H9 (cell line): ENCODE measurements at regions not wholly inside any gene's neighbourhood (a gene's known extent, or its start where the extent isn't known, plus 50 kb on each side); places are given as distances from the start of the nearest gene placed in this dataset.

Source experiments
- DNase-seq: peaks from one replicate; pipeline ENCODE4 v3.0.0-alpha.2; 2017
- H2AFZ ChIP-seq: one replicate; pipeline ENCODE4 v1.6.1; 2013; ENCODE audit warnings: mild to moderate bottlenecking, low read length, control low read depth, moderate library complexity
- H2AK5ac ChIP-seq: 2 replicates; pipeline ENCODE4 v1.6.1; 2013; ENCODE audit warnings: low read length, control low read depth, mixed read lengths; ENCODE audit not compliant: insufficient read length
- H2BK120ac ChIP-seq: one replicate; pipeline ENCODE4 v1.6.1; 2013; ENCODE audit warnings: low read depth, mild to moderate bottlenecking, low read length, control low read depth, inconsistent platforms; ENCODE audit not compliant: poor library complexity, severe bottlenecking
- H2BK12ac ChIP-seq: 2 replicates; pipeline ENCODE4 v1.6.1; 2013; ENCODE audit warnings: low read length, control low read depth, mixed read lengths, low read depth; ENCODE audit not compliant: insufficient read length
- H2BK15ac ChIP-seq: 2 replicates; pipeline ENCODE4 v1.6.1; 2013; ENCODE audit warnings: low read depth, low read length, control low read depth
- H2BK20ac ChIP-seq: one replicate; pipeline ENCODE4 v1.6.1; 2013; ENCODE audit warnings: low read depth, mild to moderate bottlenecking, low read length, control low read depth, inconsistent platforms; ENCODE audit not compliant: poor library complexity, severe bottlenecking
- H2BK5ac ChIP-seq: 2 replicates; pipeline ENCODE4 v1.6.1; 2013; ENCODE audit warnings: low read length, control low read depth, mixed read lengths; ENCODE audit not compliant: insufficient read length
- H3K14ac ChIP-seq: 2 replicates; pipeline ENCODE4 v1.6.1; 2013; ENCODE audit warnings: low read length, control low read depth; ENCODE audit not compliant: insufficient read depth
- H3K18ac ChIP-seq: 2 replicates; pipeline ENCODE4 v1.6.1; 2013; ENCODE audit warnings: low read depth, mild to moderate bottlenecking, mixed read lengths, low read length, control low read depth; ENCODE audit not compliant: insufficient read length
- H3K23ac ChIP-seq: 2 replicates; pipeline ENCODE4 v1.6.1; 2013; ENCODE audit warnings: low read length, control low read depth, mixed read lengths, low read depth; ENCODE audit not compliant: insufficient read length
- H3K23me2 ChIP-seq: 2 replicates; pipeline ENCODE4 v1.6.1; 2013; ENCODE audit warnings: low read depth, mild to moderate bottlenecking, mixed read lengths, low read length, control low read depth; ENCODE audit not compliant: insufficient read length, poor library complexity, severe bottlenecking
- H3K27ac ChIP-seq: 2 replicates; pipeline ENCODE4 v1.5.1; 2013; ENCODE audit warnings: low read length, control low read depth, mixed read lengths, low read depth; ENCODE audit not compliant: insufficient read length
- H3K27me3 ChIP-seq: 2 replicates; pipeline ENCODE4 v1.6.1; 2013; ENCODE audit warnings: low read length, control low read depth, inconsistent platforms; ENCODE audit not compliant: insufficient read depth
- H3K4ac ChIP-seq: 2 replicates; pipeline ENCODE4 v1.6.1; 2013; ENCODE audit warnings: low read depth, mild to moderate bottlenecking, control low read depth, inconsistent platforms, low read length, moderate library complexity
- H3K4me1 ChIP-seq: 2 replicates; pipeline ENCODE4 v1.6.1; 2013; ENCODE audit warnings: low read length, control low read depth, inconsistent platforms; ENCODE audit not compliant: insufficient read depth
- H3K4me2 ChIP-seq: 2 replicates; pipeline ENCODE4 v1.6.1; 2013; ENCODE audit warnings: low read length, control low read depth, mixed read lengths; ENCODE audit not compliant: insufficient read length, insufficient read depth
- H3K56ac ChIP-seq: 2 replicates; pipeline ENCODE4 v1.6.1; 2013; ENCODE audit warnings: low read depth, mild to moderate bottlenecking, mixed read lengths, low read length, control low read depth; ENCODE audit not compliant: insufficient read length
- H3K79me1 ChIP-seq: 2 replicates; pipeline ENCODE4 v1.6.1; 2013; ENCODE audit warnings: low read depth, mild to moderate bottlenecking, moderate library complexity, low read length, control low read depth, inconsistent platforms; ENCODE audit not compliant: insufficient read depth, poor library complexity, severe bottlenecking
- H3K79me2 ChIP-seq: 2 replicates; pipeline ENCODE4 v1.6.1; 2013; ENCODE audit warnings: low read length, control low read depth, inconsistent platforms; ENCODE audit not compliant: insufficient read depth
- H3K9ac ChIP-seq: 2 replicates; pipeline ENCODE4 v1.6.1; 2013; ENCODE audit warnings: low read length, control low read depth, mixed read lengths; ENCODE audit not compliant: insufficient read length; ENCODE audit errors: extremely low read depth
- H3K9me3 ChIP-seq: one replicate; pipeline ENCODE4 v1.6.1; 2013; ENCODE audit warnings: low read depth, low read length, inconsistent platforms; ENCODE audit not compliant: control insufficient read depth
- H3T11ph ChIP-seq: one replicate; pipeline ENCODE4 v1.6.1; 2013; ENCODE audit warnings: mild to moderate bottlenecking, low read length, control low read depth, inconsistent platforms
- H4K20me1 ChIP-seq: one replicate; pipeline ENCODE4 v1.6.1; 2013; ENCODE audit not compliant: control insufficient read depth, insufficient read length, insufficient read depth
- H4K5ac ChIP-seq: 2 replicates; pipeline ENCODE4 v1.6.1; 2013; ENCODE audit warnings: low read depth, mild to moderate bottlenecking, mixed read lengths, low read length, control low read depth; ENCODE audit not compliant: insufficient read length
- H4K8ac ChIP-seq: replicated peaks from 2 replicates; pipeline ENCODE4 v1.6.1; 2013; ENCODE audit warnings: low read length, control low read depth, mixed read lengths, low read depth; ENCODE audit not compliant: insufficient read length
- H4K91ac ChIP-seq: 2 replicates; pipeline ENCODE4 v1.6.1; 2013; ENCODE audit warnings: low read depth, mild to moderate bottlenecking, moderate library complexity, mixed read lengths, low read length, control low read depth; ENCODE audit not compliant: insufficient read length
- H3K27ac Mint-ChIP-seq, 3 experiments: 2 replicates in 2 of 3; 3 replicates in 1 of 3; pipeline ENCODE4 v1.8.0; 2020 to 2021; ENCODE audit warnings: mixed read lengths in 3 of 3, mild to moderate bottlenecking in 1 of 3, moderate library complexity in 1 of 3
- H3K27me3 Mint-ChIP-seq: 2 replicates; pipeline ENCODE4 v1.8.0; 2021; ENCODE audit warnings: low read depth, mild to moderate bottlenecking, moderate library complexity, mixed read lengths
- H3K36me3 Mint-ChIP-seq, 3 experiments: 2 replicates in 2 of 3; 3 replicates in 1 of 3; pipeline ENCODE4 v1.8.0; 2020 to 2021; ENCODE audit warnings: low read depth in 3 of 3, mixed read lengths in 3 of 3; ENCODE audit not compliant: insufficient read depth in 1 of 3
- H3K4me1 Mint-ChIP-seq, 2 experiments: 2 replicates each; pipeline ENCODE4 v1.8.0; 2020; ENCODE audit warnings: mixed read lengths in 2 of 2
- H3K4me3 Mint-ChIP-seq, 2 experiments: 2 replicates in 1 of 2; 3 replicates in 1 of 2; pipeline ENCODE4 v1.8.0; 2020 to 2021; ENCODE audit warnings: mild to moderate bottlenecking in 2 of 2, mixed read lengths in 2 of 2, moderate library complexity in 1 of 2
- H3K9me3 Mint-ChIP-seq, 2 experiments: 2 replicates in 1 of 2; 3 replicates in 1 of 2; pipeline ENCODE4 v1.8.0; 2020; ENCODE audit warnings: mild to moderate bottlenecking in 2 of 2, mixed read lengths in 2 of 2, moderate library complexity in 1 of 2
- CTCF ChIP-seq: fragments of 200-600 bp; sonication (generic); conservative IDR thresholded peaks from 3 replicates; pipeline ENCODE4 v1.8.0; 2021; ENCODE audit warnings: antibody characterized with exemption, mild to moderate bottlenecking
- WGBS: extraction: QIAGEN DNeasy Blood & Tissue Kit; methylation state at CpG from one replicate; pipeline ENCODE4 v1.1.7; 2013; ENCODE audit warnings: missing lambda C conversion rate, low lambda C conversion rate, mixed read lengths; ENCODE audit not compliant: insufficient read length; ENCODE audit errors: extremely low coverage; 5-methylcytosine and 5-hydroxymethylcytosine counted together

DNA sequence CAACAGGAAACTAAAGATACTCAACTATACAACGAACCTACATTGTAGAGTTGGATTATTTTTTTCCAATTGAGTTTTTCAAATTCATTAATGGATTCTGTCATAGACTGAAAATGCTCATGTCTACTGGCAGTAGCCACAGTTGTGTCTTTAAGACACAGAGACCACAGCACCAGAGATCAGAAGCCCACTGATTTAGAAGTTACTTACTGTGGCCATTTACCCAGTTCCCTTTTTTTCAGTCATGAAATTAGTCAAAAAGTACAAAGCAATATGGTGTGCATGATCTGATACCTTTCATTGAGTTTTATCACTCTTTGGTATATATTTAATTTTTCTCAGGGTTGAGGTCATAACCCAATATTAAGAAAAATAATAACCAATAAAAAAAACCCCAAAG, 1640.2 kb upstream of the WWC1 start:
- Histone ChIP-seq H3K4me1 (no peaks in the 10 kb centered on the region), H3T11ph (no peak overlapping the region), H3K23me2 (no peaks in the 10 kb centered on the region), H2BK12ac (no peak overlapping the region), H2BK5ac (no peak overlapping the region), H2BK20ac (no peak overlapping the region), H4K8ac (no peak overlapping the region), H3K18ac (no peak overlapping the region), H4K20me1 (no peaks in the 10 kb centered on the region), H3K27me3 (no peaks in the 10 kb centered on the region), H3K9ac (no peak overlapping the region), H2AFZ (no peak overlapping the region), H4K91ac (no peak overlapping the region), H2BK120ac (no peak overlapping the region), H2AK5ac (no peak overlapping the region), H3K56ac (no peak overlapping the region), H2BK15ac (no peak overlapping the region), H3K4ac (no peak overlapping the region), H3K4me2 (no peak overlapping the region), H3K23ac (no peak overlapping the region), H3K27ac (no peak overlapping the region), H3K9me3 (no peaks in the 10 kb centered on the region), H3K14ac (no peak overlapping the region), H4K5ac (no peak overlapping the region), H3K79me2 (no peaks in the 10 kb centered on the region), H3K79me1 (no peaks in the 10 kb centered on the region)
- Mint-ChIP-seq H3K4me1 (peaks cover 0 to 8% of the 10 kb centered on the region in 2 experiments; a peak in 2 of 4 replicates), H3K27ac (no peak overlapping the region), H3K4me3 (no peak overlapping the region), H3K27me3 (no peaks in the 10 kb centered on the region), H3K9me3 (peaks cover 0 to 2% of the 10 kb centered on the region in 2 experiments; a peak in 1 of 5 replicates), H3K36me3 (peaks cover 0 to 12% (median 0%) of the 10 kb centered on the region in 3 experiments; a peak in 2 of 7 replicates)
- WGBS: no CpG with 5 or more reads among the region's 1 CpG
- no peak for TF ChIP-seq CTCF
- no peak for DNase-seq
